ENCODE measurements at regions not wholly inside any gene's neighbourhood (a gene's known extent, or its start where the extent isn't known, plus 50 kb on each side); places are given as distances from the start of the nearest gene placed in this dataset.
A peak's percentile ranks its signal among the peaks of the same experiment; 100 is the strongest.

DNA sequence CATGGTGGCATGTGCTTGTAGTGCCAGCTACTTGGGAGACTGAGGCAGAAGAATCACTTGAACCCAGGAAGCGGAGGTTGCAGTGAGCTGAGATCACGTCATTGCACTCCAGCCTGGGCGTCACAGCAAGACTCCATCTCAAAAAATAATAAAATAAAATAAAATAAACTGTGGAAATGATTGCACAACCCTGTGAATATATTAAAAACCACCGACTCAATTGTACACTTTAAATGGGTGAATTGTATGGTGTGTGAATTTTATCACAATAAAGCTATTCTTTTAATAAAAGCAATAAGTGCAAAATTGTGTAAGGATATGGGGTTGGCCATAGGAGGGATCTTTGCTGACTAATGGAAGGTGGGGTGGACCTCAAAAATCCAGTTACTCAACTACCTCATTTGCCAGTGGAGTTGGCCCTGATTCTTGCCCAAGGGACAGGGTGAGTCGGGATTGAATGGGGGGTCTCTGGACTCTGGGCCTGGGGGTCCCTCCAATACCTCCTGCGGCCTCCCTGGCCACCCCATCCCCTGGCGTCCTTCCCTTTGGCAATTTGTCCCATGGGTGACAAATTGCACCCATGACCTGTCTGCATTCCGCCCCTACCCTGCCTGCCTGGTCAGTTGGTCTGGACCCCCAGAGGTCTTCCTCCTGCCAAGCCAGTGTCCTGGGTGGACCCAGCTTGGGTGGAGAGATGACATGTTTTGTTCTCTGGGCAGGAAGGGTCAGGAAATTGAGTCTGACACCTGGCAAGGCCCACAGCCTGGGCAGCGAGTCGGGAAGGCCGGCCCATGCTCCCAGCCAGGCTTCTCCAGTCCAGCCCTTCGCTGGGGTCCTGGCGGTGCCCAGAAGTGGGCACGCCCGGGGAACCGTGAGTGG, 61.7 kb upstream of the ELN start:
- no peak for DNase-seq

DNA sequence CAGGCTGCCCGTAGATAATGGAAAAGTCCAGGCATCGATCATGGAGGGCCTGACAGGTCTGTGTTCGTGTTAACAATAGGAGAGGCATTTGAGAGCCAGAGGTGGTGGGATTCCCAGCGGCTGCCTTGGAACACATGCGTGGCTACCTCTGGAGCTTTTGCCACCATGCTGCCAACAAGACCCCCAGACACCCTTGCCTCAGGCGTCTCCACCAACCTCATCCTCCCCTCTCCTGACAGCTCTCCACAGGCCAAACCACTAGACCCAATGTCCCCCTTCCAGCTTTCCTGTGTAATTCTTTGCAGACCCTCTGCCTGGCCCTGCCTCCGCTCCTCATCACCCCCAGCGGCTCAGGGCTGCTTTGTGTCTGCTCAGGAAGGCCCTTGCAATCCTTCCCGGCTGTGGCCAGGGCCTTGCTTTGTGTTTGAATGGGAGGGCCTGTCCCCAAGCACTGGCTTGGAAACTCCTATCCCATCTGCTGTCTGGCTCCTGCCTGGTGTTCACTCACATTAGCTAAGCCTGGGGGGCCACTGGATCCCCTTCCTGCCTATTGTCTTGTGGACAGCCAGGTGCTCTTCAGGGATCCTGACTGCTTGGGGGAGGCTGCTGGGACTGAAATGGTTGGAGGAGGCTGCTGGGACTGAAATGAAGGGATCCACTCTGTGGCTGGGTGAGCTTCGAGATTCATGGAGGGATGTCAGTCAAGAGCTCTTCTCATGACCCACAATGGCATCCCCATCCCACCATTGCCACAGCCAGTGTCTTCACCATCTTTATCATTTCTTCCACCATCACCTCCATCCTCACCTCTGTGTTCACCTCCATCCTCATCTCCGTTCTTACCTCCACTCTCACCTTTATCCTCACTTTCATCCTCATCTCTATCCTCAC, 60.8 kb upstream of the ELN start:
- no peak for DNase-seq

DNA sequence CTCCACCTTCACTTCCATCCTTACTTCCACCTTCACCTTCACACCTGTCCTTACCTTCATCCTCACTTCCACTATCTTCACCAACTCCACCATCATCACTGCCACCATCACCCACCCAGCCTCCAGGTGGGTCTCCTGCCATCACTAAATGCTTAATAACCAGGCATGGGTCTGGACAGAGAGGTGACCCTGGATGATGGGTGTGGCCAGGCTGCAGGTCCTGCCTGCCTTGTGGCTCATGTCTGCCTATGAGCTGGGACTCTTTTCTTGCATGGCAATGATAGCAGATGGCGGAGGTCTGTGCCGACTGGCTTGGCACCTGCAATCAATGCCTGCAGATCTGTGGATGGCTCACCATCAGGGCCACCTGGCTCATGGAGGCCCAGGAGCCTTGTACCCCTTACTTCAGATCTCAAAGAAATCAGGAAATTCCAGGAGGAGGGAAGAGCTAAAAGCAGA, 60.1 kb upstream of the ELN start:
- no peak for DNase-seq

DNA sequence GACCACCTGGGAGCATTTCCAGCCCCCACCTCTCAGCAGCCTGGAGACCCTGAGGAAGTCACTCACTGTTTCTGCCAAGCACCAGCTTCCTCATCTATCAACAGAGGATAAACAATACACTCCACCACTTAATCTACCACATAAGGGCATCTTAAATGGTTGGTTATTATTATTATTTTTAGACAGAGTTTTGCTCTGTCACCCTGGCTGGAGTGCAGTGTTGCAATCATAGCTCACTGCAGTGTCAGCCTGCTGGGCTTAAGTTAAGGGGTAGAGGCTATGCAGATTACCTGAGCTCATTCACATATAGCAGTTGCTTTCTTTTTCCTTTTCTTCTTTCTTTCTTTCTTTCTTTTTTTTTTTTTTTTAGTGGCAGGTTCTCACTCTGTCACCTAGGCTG, 59.5 kb upstream of the ELN start:
- DNase-seq: no peak

DNA sequence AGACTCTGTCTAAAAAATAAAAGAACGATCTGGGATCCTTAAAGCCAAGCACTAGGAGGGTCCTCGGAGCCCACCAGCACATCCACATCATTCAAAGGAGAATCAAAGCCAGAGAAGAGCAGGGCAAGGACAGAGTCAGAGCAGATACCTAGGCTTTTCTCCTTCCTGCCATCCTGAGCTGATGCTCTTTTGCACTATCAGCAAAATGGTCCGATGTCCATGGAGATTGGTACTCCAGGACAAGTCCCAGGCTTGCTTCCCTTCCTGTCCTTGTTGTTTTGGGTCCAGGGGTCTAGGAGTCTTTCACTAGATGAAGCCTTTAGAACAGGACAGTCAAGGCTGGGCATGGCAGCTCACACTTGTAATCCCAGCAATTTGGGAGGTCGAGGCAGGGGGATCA, 58.0 kb upstream of the ELN start:
- no peak for DNase-seq

DNA sequence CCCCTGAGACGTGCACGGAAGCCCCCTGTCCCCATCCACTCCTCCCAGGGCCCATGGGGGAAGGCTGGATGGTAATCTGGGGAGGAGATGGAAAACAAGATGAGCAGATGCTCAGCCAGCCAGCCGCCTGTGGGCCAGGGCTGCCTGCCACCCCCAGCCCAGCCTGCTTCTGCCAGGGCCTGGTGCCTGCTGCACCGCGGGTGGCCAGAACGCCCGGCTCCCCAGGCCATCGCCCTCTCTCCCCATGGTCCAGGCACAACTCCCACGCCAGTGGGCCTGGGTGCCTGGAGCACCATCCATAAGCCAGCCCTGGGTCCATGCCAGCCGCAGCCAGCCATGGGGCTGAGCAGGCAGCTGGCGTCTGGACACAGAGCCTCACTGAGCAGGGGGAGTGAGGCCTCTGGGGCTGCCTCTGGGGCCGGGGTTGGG, 57.2 kb upstream of the ELN start:
- DNase-seq: peak; percentile 15

DNA sequence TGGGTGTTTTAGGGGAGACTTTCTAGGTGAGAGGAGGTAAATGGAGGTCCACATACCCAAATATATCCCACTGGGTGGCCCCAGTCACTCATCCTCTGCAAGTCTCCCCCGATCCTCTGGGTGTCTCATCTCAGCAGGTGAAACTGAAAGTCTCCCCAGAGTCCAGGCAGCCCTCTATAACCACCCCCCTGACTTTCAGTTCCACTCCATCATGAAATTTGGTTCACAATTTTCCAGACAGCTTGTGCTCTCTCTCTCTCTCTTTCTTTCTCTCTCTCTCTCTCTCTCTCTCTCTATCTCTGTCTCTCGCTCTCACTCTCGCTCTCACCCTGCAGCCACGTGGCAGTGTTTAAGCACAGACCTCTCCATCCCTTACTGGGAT, 56.7 kb upstream of the ELN start:
- no peak for DNase-seq

DNA sequence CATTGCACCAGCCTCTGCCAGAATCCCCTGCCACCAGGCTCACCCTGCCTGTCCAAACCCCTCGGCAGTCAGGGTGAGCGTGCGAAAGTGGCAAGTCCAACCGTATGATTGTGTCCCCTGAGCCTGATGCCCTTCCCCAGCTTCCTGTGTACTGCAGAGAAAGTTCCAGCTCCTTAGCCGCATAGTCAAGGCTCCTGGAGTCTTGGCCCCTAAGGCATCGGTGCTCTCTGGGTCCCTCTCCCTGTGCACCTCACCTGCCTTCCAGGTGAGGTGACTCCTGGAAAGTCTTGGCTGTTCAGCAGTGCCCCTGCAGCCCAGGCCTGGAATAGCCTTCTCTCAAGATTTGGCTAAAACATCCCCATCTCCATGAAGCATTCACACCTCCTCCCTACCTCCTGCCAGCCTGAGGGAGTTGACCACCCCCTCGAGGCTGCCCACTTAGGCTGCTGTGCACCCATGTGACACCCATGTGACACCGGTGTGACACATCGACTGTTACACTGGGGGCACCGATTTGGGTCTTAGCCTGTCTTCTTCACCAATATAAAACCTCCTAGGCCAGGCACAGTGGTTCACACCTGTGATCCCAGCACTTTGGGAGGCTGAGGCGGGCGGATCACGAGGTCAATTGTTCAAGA, 56.1 kb upstream of the ELN start:
- no peak for DNase-seq

DNA sequence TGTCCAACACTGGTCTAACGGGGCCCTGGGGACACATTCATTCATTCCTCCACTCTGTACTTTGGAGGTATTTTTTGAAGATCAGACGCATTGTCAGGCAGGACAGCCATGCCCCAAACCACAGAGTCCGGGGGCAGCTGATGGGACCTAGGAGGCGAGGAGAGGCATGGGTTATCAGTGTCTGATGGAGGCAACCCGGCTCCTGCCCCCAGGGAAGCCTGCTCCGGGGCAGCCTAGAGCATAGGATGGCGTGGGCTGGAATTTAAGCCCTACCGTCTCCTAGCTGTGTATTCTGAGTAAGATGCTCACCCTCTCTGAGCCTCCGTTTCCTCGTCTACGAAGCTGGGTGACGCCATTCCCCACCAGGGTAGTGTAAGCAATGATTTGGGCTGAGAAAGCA, 55.4 kb upstream of the ELN start:
- DNase-seq: no peak

DNA sequence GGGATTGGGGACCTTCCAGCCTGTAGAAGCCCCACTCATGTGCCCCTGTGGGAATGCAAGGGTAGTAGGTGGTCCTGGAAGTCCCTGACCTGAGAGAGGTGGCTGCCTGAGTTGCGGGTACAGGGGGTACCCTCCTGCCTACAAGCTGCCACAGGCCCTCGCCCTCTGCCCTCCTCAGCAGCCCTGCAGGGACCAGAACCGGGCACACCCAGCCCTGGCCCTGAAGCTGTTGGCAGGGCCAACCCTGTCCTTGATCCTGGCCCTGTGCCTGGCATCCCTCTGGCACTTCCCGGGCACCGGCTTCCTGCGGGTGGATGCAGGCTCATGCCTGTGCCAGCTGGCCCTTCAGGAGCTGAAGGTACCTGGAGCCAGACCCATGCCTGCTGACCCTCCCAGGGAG, 54.9 kb upstream of the ELN start:
- no peak for DNase-seq

DNA sequence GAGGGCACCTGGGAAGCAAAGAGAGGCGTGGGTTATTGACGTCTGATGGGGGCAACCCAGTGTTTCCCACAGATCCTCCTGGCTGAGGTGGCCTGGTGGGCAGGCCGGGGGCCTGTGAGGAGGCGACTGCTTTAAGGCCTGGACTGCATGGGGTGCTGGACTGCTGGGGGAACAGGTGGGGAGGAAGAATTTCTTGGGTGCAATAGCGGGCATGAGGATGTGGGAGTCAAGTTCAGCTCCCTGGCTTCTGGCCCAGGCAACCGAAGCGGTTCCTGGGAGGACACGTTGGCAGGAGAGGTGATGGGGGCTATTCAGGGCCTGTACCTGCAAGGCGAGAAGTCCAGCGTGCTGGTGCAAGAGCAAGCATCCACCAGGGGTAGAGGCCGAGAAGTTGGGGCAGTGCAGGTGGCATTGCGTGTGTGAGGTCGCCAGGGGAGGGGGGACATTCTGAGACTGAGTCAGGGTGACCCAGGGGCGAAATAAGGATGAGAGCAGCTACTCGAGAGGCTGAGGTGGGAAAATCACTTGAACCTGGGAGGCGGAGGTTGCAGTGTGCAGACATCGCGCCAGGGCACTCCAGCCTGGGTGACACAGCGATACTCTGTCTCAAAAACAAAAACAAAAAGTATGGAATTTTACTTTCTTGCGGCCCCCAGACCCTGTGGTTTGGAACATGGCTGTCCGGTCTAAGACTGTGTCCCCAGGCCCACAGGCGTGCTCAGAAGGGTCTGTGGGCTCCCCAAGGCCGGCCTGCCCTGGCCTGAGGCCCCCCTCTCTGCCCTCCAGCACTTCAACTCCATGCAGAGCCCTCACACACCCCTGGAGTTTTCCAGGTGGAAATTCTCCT, 53.6 kb upstream of the ELN start:
- no peak for DNase-seq

DNA sequence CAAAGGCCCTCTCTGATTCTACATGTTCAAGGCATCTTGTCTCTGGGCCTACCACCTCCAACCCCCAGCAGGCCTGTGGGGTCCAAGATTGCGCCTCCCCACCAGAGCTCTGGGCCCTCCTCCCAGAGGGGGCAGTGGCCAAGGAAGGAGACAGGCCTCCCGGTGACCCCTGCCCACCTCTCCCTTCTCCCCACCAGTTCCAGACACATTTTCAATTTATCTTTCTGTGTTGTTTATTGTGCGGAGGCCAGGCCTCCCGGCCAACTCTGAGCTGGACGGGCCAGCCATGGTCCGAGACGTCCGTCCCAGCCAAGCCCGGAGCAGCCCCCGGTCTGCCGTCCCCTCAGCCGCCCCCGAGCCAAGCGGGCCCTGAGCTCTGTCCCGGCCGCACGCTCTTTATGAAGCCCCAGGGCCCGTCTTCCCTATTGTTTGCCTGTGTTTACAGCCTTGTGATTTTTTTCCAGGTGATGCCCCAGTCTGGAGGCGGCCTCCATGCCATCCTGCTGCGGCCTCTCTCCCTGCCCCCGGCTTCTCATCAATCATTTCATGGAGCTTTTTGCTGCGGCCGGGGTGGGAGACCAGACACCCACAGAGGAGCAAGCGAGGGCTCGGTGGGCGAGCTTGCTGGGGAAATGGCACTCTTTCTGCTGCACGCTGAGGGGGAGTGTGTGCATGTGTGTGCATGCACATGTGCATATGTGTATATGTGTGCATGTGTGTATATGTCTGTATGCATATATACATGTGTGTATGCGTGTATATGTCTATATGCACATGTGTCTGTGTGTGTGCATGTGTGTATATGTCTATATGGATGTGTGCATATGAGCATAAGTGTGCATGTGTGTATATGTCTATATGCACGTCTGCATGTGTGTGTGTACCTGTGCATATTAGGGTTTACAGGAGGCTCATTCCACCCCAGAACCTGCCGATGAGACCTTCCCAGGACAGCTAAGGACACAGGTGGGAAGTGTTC, 52.7 kb upstream of the ELN start:
- no peak for DNase-seq

DNA sequence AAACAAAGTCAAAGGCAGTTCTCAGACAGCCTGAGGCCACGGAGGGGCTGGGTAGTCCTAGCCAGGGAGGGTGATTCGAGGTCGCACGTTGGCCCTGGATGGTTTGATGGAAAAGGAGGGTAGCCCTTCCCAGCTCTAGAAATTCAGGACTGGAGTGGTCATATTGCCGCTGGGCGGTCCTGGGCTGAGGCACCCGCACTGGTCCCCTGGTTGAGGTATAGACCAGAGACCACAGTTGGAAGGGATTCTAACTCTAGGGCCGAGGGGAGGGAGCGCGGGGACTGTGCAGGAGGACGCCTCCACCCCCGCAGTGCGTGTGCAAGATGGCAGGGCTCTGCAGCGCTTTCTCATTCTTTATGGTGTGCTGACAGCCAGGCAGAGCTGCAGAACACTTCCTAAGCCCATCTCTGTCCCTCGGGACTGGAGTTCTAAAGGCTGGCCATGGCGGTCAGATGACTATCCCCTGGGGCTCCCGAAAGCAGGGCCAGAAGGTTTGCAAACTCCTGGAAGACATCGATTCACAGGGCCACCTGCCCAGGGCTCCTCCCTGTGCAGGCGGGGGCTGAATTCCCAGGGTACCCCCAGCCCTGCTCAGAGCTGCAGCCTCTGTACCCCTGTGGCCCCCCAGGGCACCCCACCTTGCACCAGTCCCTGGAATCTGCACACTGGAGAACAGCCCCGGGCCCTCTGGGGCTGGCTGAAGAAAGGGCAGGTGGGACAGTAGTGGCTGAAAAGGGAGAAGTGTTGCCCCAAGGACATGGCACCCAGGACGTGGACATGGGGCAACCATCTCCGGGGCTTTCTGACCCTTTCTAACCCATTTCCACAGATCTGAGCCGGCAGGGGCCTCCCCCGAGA, 51.0 kb upstream of the ELN start:
- DNase-seq: no peak

DNA sequence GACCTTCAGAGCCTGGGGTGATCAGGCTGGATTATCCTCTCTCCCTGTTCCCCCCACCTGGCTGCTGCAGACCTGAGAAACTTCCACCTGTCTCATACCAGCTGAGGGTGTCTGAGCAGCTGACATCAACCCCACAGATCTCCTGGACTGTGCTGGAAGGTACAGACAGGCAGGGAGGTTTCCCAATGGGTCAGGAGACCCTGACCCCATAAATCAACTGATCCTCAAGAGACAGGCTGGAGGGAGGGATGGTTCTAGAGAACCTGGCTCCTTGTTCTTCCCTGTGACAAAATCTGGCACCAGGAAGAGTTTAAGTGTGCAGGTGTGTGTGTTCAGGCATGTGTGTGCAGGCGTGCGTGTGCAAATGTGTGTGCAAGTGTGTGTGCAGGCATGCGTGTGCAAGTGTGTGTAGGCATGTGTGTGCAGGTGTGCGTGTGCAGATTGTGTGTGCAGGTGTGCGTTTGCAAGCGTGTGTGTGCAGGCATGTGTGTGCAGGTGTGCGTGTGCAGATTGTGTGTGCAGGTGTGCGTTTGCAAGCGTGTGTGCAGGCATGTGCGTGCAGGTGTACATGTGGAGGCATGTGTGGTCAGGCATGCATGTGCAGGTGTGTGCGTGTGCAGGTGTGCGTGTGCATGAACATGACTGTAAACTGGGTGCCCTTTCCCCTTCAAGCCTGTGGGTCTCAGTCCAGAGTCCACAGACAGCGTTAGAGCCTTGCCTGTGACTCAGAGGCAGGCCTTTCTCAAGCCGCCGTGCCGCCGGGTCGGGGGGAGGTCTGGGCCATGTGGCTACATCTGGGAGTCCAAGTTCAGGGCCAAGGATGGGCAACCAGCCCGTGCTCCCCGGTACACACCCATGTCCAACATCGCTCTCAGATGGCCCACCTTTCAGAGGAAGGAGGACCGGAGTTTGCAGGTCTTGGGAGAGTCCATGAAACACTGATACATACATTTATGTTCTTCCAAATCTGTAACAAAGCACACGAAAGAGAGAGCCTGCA, 50.1 kb upstream of the ELN start:
- DNase-seq: no peak

Measured in NCI-H1092 treated with DMSO at 0.1 percent for 48 hours (cell line).